ENCODE measurements at regions not wholly inside any gene's neighbourhood (a gene's known extent, or its start where the extent isn't known, plus 50 kb on each side); places are given as distances from the start of the nearest gene placed in this dataset.

DNA sequence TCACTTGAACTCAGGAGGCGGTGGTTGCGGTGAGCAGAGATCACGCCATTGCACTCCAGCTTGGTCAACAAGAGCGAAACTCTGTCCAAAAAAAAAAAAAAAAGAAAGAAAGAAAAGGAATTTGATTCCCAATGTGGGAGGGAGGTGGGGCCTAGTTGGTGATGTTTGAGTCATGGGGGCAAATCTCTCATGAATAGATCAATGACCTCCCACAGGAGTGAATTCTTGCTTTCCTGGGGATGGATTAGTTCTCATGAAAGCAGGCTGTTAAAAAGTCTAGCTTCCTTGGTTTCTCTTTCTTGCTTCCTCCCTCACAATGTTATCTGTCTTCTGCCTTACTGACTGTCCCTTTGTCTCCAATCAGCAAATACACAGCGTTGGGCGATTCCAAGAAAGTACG, 419.5 kb upstream of the RPS6KA3 start:
- TF ChIP-seq POLR2A (IDR thresholded peaks at IDR 0.05) (no peak), CTCF (IDR thresholded peaks at IDR 0.05) (no peak)
